T-helper 1 cell treated with Interleukin-12 subunit alpha and Interleukin-12 subunit beta and Interleukin-4 antibody, amounts not matched to agents 30 ng/mL and 1 ng/mL, for 36 hours (primary cell): ENCODE measurements at regions not wholly inside any gene's neighbourhood (a gene's known extent, or its start where the extent isn't known, plus 50 kb on each side); places are given as distances from the start of the nearest gene placed in this dataset.
"Not testable (repeated sequence)": the region's sequence is repeated elsewhere in the genome, so short reads cannot be mapped to it uniquely, and the experiment has no call there.

ENCODE experiments used
- intact Hi-C: fragments of 100-400 bp; cut with micrococcal nuclease; formaldehyde crosslinking; loops from one replicate; pipeline ENCODE4 v1.15.1; 2024

GRCh38 chr1:29931477-29932175 lies 695.3 kb downstream of the PTPRU start:
- intact Hi-C loops, result no loop called here

GRCh38 chr1:29925058-29925457 lies 688.7 kb downstream of the PTPRU start:
- intact Hi-C loops, result no loop called here

- intact Hi-C loops, result no loop called here
These were observed 687.7 kb downstream of the PTPRU start for GRCh38 chr1:29924017-29924431.

GRCh38 chr1:29921741-29922140 lies 685.4 kb downstream of the PTPRU start:
- intact Hi-C loops, result no loop called here

GRCh38 chr1:29920784-29921183 lies 684.5 kb downstream of the PTPRU start:
- intact Hi-C loops, result no loop called here

GRCh38 chr1:29920316-29920715 lies 684.0 kb downstream of the PTPRU start:
- intact Hi-C loops, result no loop called here

- intact Hi-C loops, result not testable (repeated sequence)
These were observed 682.7 kb downstream of the PTPRU start for GRCh38 chr1:29919041-29919440.

GRCh38 chr1:29916656-29917369 lies 680.5 kb downstream of the PTPRU start:
- intact Hi-C loops, result no loop called here

GRCh38 chr1:29914936-29915335 lies 678.6 kb downstream of the PTPRU start:
- intact Hi-C loops, result no loop called here

- intact Hi-C loops, result loop anchor here (1.0 kb wide), 2 partner anchors 320 to 468 kb away; no protein-coding TSS in a partner anchor
These were observed 676.1 kb downstream of the PTPRU start for GRCh38 chr1:29912425-29912824.

GRCh38 chr1:29909962-29910361 lies 673.6 kb downstream of the PTPRU start:
- intact Hi-C loops, result no loop called here

- intact Hi-C loops, result no loop called here
These were observed 671.3 kb downstream of the PTPRU start for GRCh38 chr1:29907596-29907995.

GRCh38 chr1:29906927-29907326 lies 670.6 kb downstream of the PTPRU start:
- intact Hi-C loops, result no loop called here

GRCh38 chr1:29903548-29904166 lies 667.3 kb downstream of the PTPRU start:
- intact Hi-C loops, result no loop called here

GRCh38 chr1:29901624-29902325 lies 665.5 kb downstream of the PTPRU start:
- intact Hi-C loops, result no loop called here

GRCh38 chr1:29900712-29901111 lies 664.4 kb downstream of the PTPRU start:
- intact Hi-C loops, result no loop called here

- intact Hi-C loops, result no loop called here
These were observed 663.9 kb downstream of the PTPRU start for GRCh38 chr1:29900104-29900679.

GRCh38 chr1:29896791-29897714 lies 660.7 kb downstream of the PTPRU start:
- intact Hi-C loops, result no loop called here

- intact Hi-C loops, result no loop called here
These were observed 660.0 kb downstream of the PTPRU start for GRCh38 chr1:29896300-29896699.

- intact Hi-C loops, result no loop called here
These were observed 658.9 kb downstream of the PTPRU start for GRCh38 chr1:29895201-29895600.
